HG02938 (cell line): ENCODE measurements at regions not wholly inside any gene's neighbourhood (a gene's known extent, or its start where the extent isn't known, plus 50 kb on each side); places are given as distances from the start of the nearest gene placed in this dataset.
"Not testable (repeated sequence)": the region's sequence is repeated elsewhere in the genome, so short reads cannot be mapped to it uniquely, and the experiment has no call there.

Source experiments
- ATAC-seq: cut with Tn5 transposase; IDR thresholded peaks from one replicate; pipeline ENCODE4 v1.9.1; 2021; ENCODE audit warnings: mild to moderate bottlenecking, moderate library complexity; ENCODE audit not compliant: unreplicated experiment

- ATAC-seq: not testable (repeated sequence)
These were observed 75.9 kb downstream of the NPIPB11 start for GRCh38 chr16:29330623-29331022.

- ATAC-seq: not testable (repeated sequence)
These were observed 78.0 kb downstream of the NPIPB11 start for GRCh38 chr16:29328528-29328927.

GRCh38 chr16:29327631-29328408 is 78.7 kb downstream of the NPIPB11 start:
- not testable (repeated sequence) for ATAC-seq

- not testable (repeated sequence) for ATAC-seq
These were observed 80.1 kb downstream of the NPIPB11 start for GRCh38 chr16:29326164-29327125.

- ATAC-seq: not testable (repeated sequence)
These were observed 82.8 kb downstream of the NPIPB11 start for GRCh38 chr16:29323725-29324124.

GRCh38 chr16:29321585-29321984 is 84.9 kb downstream of the NPIPB11 start:
- no peak for ATAC-seq

- no peak for ATAC-seq
These were observed 85.5 kb downstream of the NPIPB11 start for GRCh38 chr16:29321000-29321393.

GRCh38 chr16:29320274-29320999 is 86.1 kb downstream of the NPIPB11 start:
- ATAC-seq: no peak

- ATAC-seq: no peak
These were observed 86.8 kb downstream of the NPIPB11 start for GRCh38 chr16:29319726-29320125.

- not testable (repeated sequence) for ATAC-seq
These were observed 87.9 kb downstream of the NPIPB11 start for GRCh38 chr16:29318561-29318968.

- ATAC-seq: no peak
These were observed 88.5 kb downstream of the NPIPB11 start for GRCh38 chr16:29318037-29318436.

- no peak for ATAC-seq
These were observed 89.2 kb downstream of the NPIPB11 start for GRCh38 chr16:29317269-29317668.

- ATAC-seq: no peak
These were observed 89.7 kb downstream of the NPIPB11 start for GRCh38 chr16:29316761-29317183.

GRCh38 chr16:29315916-29316517 is 90.5 kb downstream of the NPIPB11 start:
- ATAC-seq: no peak

GRCh38 chr16:29315046-29315445 is 91.5 kb downstream of the NPIPB11 start:
- ATAC-seq: no peak

- ATAC-seq: no peak
These were observed 92.1 kb downstream of the NPIPB11 start for GRCh38 chr16:29314292-29314934.

- ATAC-seq: no peak
These were observed 92.9 kb downstream of the NPIPB11 start for GRCh38 chr16:29313559-29314048.

- no peak for ATAC-seq
These were observed 93.5 kb downstream of the NPIPB11 start for GRCh38 chr16:29312835-29313558.

- ATAC-seq: not testable (repeated sequence)
These were observed 94.2 kb downstream of the NPIPB11 start for GRCh38 chr16:29312345-29312675.
